ENCODE measurements at regions not wholly inside any gene's neighbourhood (a gene's known extent, or its start where the extent isn't known, plus 50 kb on each side); places are given as distances from the start of the nearest gene placed in this dataset.
"Not testable (repeated sequence)": the region's sequence is repeated elsewhere in the genome, so short reads cannot be mapped to it uniquely, and the experiment has no call there.

DNA sequence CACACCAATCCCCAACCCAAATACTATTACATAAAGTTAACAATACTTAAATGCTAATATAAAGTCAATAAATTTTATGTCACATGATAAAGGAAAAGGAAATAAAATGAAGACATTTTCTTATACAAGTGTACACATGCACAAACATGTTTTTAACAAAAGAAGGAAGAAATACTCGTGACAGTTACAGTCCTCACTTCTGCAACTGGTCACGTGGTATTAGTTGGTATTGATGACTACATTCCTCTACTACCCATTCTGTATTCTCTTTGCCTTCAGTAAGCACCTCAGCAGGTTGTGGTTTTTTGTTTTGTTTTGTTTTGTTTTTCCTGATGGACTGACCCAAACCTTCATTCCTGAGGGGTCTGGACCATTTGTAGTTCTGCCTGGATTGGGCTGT lies 176.9 kb upstream of the CCNH start:
- H3K36me3 Mint-ChIP-seq, result no peaks in the 10 kb centered on the region
- H3K4me3 ChIP-seq (ENCODE audit: low read depth, low read length), result no peak overlapping the region
- H3K9me3 ChIP-seq (ENCODE audit: control insufficient read depth in 2 of 2, low read length in 2 of 2), result no peaks in the 10 kb centered on the region
- no peak overlapping the region for H3K4me3 Mint-ChIP-seq
- no peak for DNase-seq
- peaks cover 2% of the 10 kb centered on the region for H3K27me3 ChIP-seq (ENCODE audit: control insufficient read depth, insufficient read depth, low read length)
- H3K9me3 Mint-ChIP-seq, result peaks cover 0 to 6% (median 2%) of the 10 kb centered on the region in 7 donors
- H3K4me1 Mint-ChIP-seq, result no peaks in the 10 kb centered on the region
- H3K27ac ChIP-seq (ENCODE audit: insufficient read depth, low read length, poor library complexity, severe bottlenecking), result no peak overlapping the region
- no peak overlapping the region for H3K27ac Mint-ChIP-seq
- no peaks in the 10 kb centered on the region for H3K36me3 ChIP-seq (ENCODE audit: control insufficient read depth, insufficient read depth, low read length)
- H3K4me1 ChIP-seq (ENCODE audit: control insufficient read depth, insufficient read depth, low read length, poor library complexity, severe bottlenecking), result no peaks in the 10 kb centered on the region
- H3K27me3 Mint-ChIP-seq, result no peaks in the 10 kb centered on the region
- ATAC-seq (ENCODE audit: low read depth in 2 of 2), result no peak

DNA sequence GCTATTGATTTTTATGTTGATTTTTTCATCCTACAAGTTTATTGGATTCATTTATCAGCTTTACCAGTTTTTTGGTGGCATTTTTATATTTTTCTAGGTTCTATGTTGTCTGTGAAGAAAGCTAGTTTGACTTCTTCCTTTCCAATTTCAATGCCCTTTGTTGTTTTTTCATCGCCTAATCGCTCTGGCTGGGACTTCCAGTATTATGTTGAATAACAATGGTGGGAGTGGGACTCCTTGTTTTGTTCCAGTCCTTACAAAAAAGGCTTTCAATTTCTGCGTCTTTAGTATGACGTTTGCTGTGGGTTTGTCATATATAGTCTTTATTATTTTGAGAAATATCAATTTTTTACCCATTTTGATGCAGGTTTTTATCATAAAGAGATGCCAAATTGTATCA lies 175.6 kb upstream of the CCNH start:
- H3K4me3 Mint-ChIP-seq, result no peak overlapping the region

DNA sequence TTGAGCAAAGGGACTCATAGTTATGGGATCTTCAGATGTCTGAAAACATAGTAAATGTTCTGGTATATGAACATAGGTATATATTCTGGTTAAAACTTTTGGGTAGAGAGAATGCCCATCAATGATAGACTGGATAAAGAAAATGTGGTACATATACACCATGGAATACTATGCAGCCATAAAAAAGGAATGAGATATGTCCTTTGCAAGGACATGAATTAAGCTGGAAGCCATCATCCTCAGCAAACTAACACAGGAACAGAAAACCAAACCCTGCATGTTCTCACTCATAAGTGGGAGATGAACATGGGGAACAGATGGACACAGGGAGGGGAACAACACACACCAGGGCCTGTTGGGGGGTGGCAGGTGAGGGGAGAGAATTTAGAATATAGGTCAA lies 171.0 kb upstream of the CCNH start:
- not testable (repeated sequence) for H3K4me3 ChIP-seq (ENCODE audit: low read depth, low read length); H3K27ac ChIP-seq (ENCODE audit: insufficient read depth, low read length, poor library complexity, severe bottlenecking); H3K27ac Mint-ChIP-seq; ATAC-seq (ENCODE audit: low read depth in 2 of 2); DNase-seq; H3K4me1 Mint-ChIP-seq; H3K9me3 ChIP-seq (ENCODE audit: control insufficient read depth in 2 of 2, low read length in 2 of 2); H3K27me3 ChIP-seq (ENCODE audit: control insufficient read depth, insufficient read depth, low read length); H3K4me3 Mint-ChIP-seq; H3K27me3 Mint-ChIP-seq; H3K36me3 Mint-ChIP-seq; H3K9me3 Mint-ChIP-seq; H3K4me1 ChIP-seq (ENCODE audit: control insufficient read depth, insufficient read depth, low read length, poor library complexity, severe bottlenecking); H3K36me3 ChIP-seq (ENCODE audit: control insufficient read depth, insufficient read depth, low read length)

More for the DNA sequence above, 175.6 kb upstream of the CCNH start:
- H3K4me3 ChIP-seq (ENCODE audit: low read depth, low read length), result no peak overlapping the region
- Mint-ChIP-seq H3K27ac (no peak overlapping the region), H3K9me3 (peaks cover 0 to 6% (median 3%) of the 10 kb centered on the region in 7 donors), H3K4me1 (no peaks in the 10 kb centered on the region), H3K36me3 (no peaks in the 10 kb centered on the region), H3K27me3 (no peaks in the 10 kb centered on the region)
- H3K4me1 ChIP-seq (ENCODE audit: control insufficient read depth, insufficient read depth, low read length, poor library complexity, severe bottlenecking), result no peaks in the 10 kb centered on the region
- no peak for ATAC-seq (ENCODE audit: low read depth in 2 of 2)
- H3K27ac ChIP-seq (ENCODE audit: insufficient read depth, low read length, poor library complexity, severe bottlenecking), result no peak overlapping the region
- H3K36me3 ChIP-seq (ENCODE audit: control insufficient read depth, insufficient read depth, low read length), result no peaks in the 10 kb centered on the region
- DNase-seq, result no peak
- H3K27me3 ChIP-seq (ENCODE audit: control insufficient read depth, insufficient read depth, low read length), result no peaks in the 10 kb centered on the region
- no peaks in the 10 kb centered on the region for H3K9me3 ChIP-seq (ENCODE audit: control insufficient read depth in 2 of 2, low read length in 2 of 2)

GRCh38 chr5:87582149-87582548 lies 169.4 kb upstream of the CCNH start:
- Mint-ChIP-seq H3K27me3 (no peaks in the 10 kb centered on the region), H3K27ac (no peak overlapping the region), H3K4me1 (no peaks in the 10 kb centered on the region), H3K36me3 (no peaks in the 10 kb centered on the region), H3K9me3 (peaks cover 0 to 4% (median 2%) of the 10 kb centered on the region in 7 donors), H3K4me3 (no peak overlapping the region)
- ATAC-seq (ENCODE audit: low read depth in 2 of 2) (no peak), DNase-seq (no peak)
- no peaks in the 10 kb centered on the region for H3K36me3 ChIP-seq (ENCODE audit: control insufficient read depth, insufficient read depth, low read length)
- no peaks in the 10 kb centered on the region for H3K4me1 ChIP-seq (ENCODE audit: control insufficient read depth, insufficient read depth, low read length, poor library complexity, severe bottlenecking)
- H3K4me3 ChIP-seq (ENCODE audit: low read depth, low read length), result no peak overlapping the region
- H3K27me3 ChIP-seq (ENCODE audit: control insufficient read depth, insufficient read depth, low read length), result no peaks in the 10 kb centered on the region
- no peaks in the 10 kb centered on the region for H3K9me3 ChIP-seq (ENCODE audit: control insufficient read depth in 2 of 2, low read length in 2 of 2)
- no peak overlapping the region for H3K27ac ChIP-seq (ENCODE audit: insufficient read depth, low read length, poor library complexity, severe bottlenecking)

DNA sequence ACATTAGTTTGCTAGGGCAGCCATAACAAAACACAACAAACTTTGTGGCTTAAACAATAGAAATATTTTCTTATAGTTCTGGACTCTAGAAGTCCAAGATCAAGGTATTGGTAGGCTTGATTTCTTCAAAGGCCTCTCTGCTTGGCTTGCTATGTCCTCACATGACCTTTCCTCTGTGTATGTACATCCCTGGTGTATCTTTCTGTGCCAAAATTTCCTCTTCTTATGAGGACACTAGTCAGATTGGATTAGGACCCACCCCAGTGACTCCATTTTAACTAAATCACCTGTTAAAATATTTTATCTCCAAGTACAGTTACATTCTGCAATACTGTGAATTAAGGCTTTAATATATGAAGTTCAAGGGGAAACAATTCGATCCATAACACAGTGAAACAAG lies 168.9 kb upstream of the CCNH start:
- Mint-ChIP-seq H3K9me3 (peaks cover 0 to 4% (median 2%) of the 10 kb centered on the region in 7 donors), H3K27ac (no peak overlapping the region), H3K4me3 (no peak overlapping the region), H3K4me1 (no peaks in the 10 kb centered on the region), H3K36me3 (no peaks in the 10 kb centered on the region), H3K27me3 (no peaks in the 10 kb centered on the region)
- H3K9me3 ChIP-seq (ENCODE audit: control insufficient read depth in 2 of 2, low read length in 2 of 2), result no peaks in the 10 kb centered on the region
- H3K4me3 ChIP-seq (ENCODE audit: low read depth, low read length), result no peak overlapping the region
- no peak for DNase-seq
- H3K27ac ChIP-seq (ENCODE audit: insufficient read depth, low read length, poor library complexity, severe bottlenecking), result no peak overlapping the region
- H3K36me3 ChIP-seq (ENCODE audit: control insufficient read depth, insufficient read depth, low read length), result no peaks in the 10 kb centered on the region
- no peaks in the 10 kb centered on the region for H3K27me3 ChIP-seq (ENCODE audit: control insufficient read depth, insufficient read depth, low read length)
- ATAC-seq (ENCODE audit: low read depth in 2 of 2), result no peak
- no peaks in the 10 kb centered on the region for H3K4me1 ChIP-seq (ENCODE audit: control insufficient read depth, insufficient read depth, low read length, poor library complexity, severe bottlenecking)

DNA sequence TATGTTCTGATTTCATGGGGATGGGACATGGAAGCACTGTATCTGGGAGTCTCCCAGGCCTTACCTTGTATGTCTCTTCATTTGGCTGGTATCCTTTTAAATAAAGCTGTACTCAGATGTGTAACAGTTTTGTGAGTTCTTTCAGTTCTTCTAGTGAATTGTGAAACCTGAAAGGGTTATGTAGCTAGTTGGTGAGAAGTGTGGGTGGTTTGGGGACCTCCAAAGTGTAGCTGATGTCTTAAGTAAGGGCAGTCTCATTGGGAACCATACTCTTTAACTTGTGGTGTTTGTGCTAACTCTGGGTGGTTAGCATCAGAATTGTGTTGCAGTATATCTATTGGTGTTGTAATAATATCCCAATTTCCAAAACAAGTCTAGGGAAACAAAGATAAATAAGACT lies 166.9 kb upstream of the CCNH start:
- Histone ChIP-seq H3K27ac (ENCODE audit: insufficient read depth, low read length, poor library complexity, severe bottlenecking) (no peak overlapping the region), H3K4me1 (ENCODE audit: control insufficient read depth, insufficient read depth, low read length, poor library complexity, severe bottlenecking) (no peaks in the 10 kb centered on the region), H3K36me3 (ENCODE audit: control insufficient read depth, insufficient read depth, low read length) (no peaks in the 10 kb centered on the region), H3K4me3 (ENCODE audit: low read depth, low read length) (no peak overlapping the region), H3K9me3 (ENCODE audit: control insufficient read depth in 2 of 2, low read length in 2 of 2) (no peaks in the 10 kb centered on the region), H3K27me3 (ENCODE audit: control insufficient read depth, insufficient read depth, low read length) (no peaks in the 10 kb centered on the region)
- peaks cover 0 to 4% (median 2%) of the 10 kb centered on the region in 7 donors for H3K9me3 Mint-ChIP-seq
- H3K4me1 Mint-ChIP-seq, result no peaks in the 10 kb centered on the region
- no peak overlapping the region for H3K4me3 Mint-ChIP-seq
- H3K36me3 Mint-ChIP-seq, result no peaks in the 10 kb centered on the region
- no peaks in the 10 kb centered on the region for H3K27me3 Mint-ChIP-seq
- H3K27ac Mint-ChIP-seq, result no peak overlapping the region
- ATAC-seq (ENCODE audit: low read depth in 2 of 2), result no peak
- DNase-seq, result no peak

- Histone ChIP-seq H3K4me3 (ENCODE audit: low read depth, low read length) (no peak overlapping the region), H3K27me3 (ENCODE audit: control insufficient read depth, insufficient read depth, low read length) (no peaks in the 10 kb centered on the region), H3K9me3 (ENCODE audit: control insufficient read depth in 2 of 2, low read length in 2 of 2) (no peaks in the 10 kb centered on the region), H3K36me3 (ENCODE audit: control insufficient read depth, insufficient read depth, low read length) (no peaks in the 10 kb centered on the region), H3K27ac (ENCODE audit: insufficient read depth, low read length, poor library complexity, severe bottlenecking) (no peak overlapping the region), H3K4me1 (ENCODE audit: control insufficient read depth, insufficient read depth, low read length, poor library complexity, severe bottlenecking) (no peaks in the 10 kb centered on the region)
- no peaks in the 10 kb centered on the region for H3K36me3 Mint-ChIP-seq
- H3K4me1 Mint-ChIP-seq, result no peaks in the 10 kb centered on the region
- H3K27ac Mint-ChIP-seq, result no peak overlapping the region
- no peak for DNase-seq
- H3K27me3 Mint-ChIP-seq, result no peaks in the 10 kb centered on the region
- H3K9me3 Mint-ChIP-seq, result peaks cover 0 to 2% (median 0%) of the 10 kb centered on the region in 7 donors
- no peak for ATAC-seq (ENCODE audit: low read depth in 2 of 2)
- H3K4me3 Mint-ChIP-seq, result no peak overlapping the region
These were observed 164.1 kb upstream of the CCNH start for GRCh38 chr5:87576867-87577266.

- H3K27me3 ChIP-seq (ENCODE audit: control insufficient read depth, insufficient read depth, low read length); H3K4me3 ChIP-seq (ENCODE audit: low read depth, low read length); H3K9me3 ChIP-seq (ENCODE audit: control insufficient read depth in 2 of 2, low read length in 2 of 2); H3K36me3 ChIP-seq (ENCODE audit: control insufficient read depth, insufficient read depth, low read length); H3K4me1 Mint-ChIP-seq; H3K36me3 Mint-ChIP-seq; DNase-seq; H3K4me3 Mint-ChIP-seq; H3K27ac Mint-ChIP-seq; H3K27me3 Mint-ChIP-seq; H3K9me3 Mint-ChIP-seq; H3K27ac ChIP-seq (ENCODE audit: insufficient read depth, low read length, poor library complexity, severe bottlenecking); ATAC-seq (ENCODE audit: low read depth in 2 of 2); H3K4me1 ChIP-seq (ENCODE audit: control insufficient read depth, insufficient read depth, low read length, poor library complexity, severe bottlenecking): not testable (repeated sequence)
These were observed 163.6 kb upstream of the CCNH start for GRCh38 chr5:87576306-87576705.
